ENCODE measurements at regions not wholly inside any gene's neighbourhood (a gene's known extent, or its start where the extent isn't known, plus 50 kb on each side); places are given as distances from the start of the nearest gene placed in this dataset.

DNA sequence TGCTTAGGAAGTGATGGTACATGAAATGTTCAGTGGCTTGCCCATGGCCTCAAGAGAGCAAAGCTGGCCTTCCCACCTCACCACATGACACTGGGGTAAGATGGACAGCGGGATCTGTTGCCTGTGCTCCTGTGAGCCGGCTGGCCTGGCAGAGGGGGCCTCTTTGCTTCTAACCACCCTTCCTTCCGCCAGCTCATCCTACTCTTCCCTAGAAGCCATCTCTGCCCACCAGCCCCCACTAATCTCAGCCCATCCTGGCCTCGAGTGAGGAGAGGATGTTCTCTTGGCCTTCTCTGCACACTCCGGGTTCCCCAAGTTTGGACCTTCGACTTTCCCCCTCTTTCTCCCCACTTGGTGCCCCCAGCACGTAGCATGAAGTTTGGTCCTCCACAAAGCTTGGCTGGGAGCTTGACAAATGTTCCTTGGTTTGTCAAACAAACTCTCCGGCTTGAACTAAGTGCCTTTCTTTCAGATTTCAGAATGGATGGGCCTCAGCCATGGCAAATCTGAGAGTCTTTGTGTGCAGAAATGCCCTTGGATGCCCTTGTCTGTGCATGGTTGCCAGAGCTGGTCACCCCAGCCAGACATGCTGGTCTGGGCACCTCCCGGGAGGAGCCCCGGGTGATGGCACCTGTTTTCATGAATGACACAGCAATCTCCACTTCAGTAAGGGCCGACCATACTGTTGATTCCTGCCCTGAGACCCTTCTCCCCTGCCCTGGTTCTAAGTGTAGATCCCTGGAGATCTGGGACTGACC lies 145.5 kb downstream of the URI1 start:
- TF ChIP-seq POLR2A (IDR thresholded peaks at IDR 0.05; ENCODE audit: low read depth, low read length): no peak
- no peak for TF ChIP-seq CTCF (conservative IDR thresholded peaks at IDR 0.05; ENCODE audit: low read depth, low read length)
- TF ChIP-seq RAD21 (IDR thresholded peaks at IDR 0.05; ENCODE audit: low read length): no peak
- TF ChIP-seq SMC3 (IDR thresholded peaks at IDR 0.05; ENCODE audit: low read depth, low read length): no peak
- TF ChIP-seq MAFK (IDR thresholded peaks at IDR 0.05; ENCODE audit: low read depth, low read length): no peak
- no peak for TF ChIP-seq NFE2L2 (IDR thresholded peaks at IDR 0.05; ENCODE audit: low read depth, low read length)
- no peak for TF ChIP-seq BHLHE40 (IDR thresholded peaks at IDR 0.05; ENCODE audit: low read depth, low read length)
- no peak for TF ChIP-seq MAZ (IDR thresholded peaks at IDR 0.05; ENCODE audit: borderline replicate concordance, low read depth, low read length)
- TF ChIP-seq USF2 (IDR thresholded peaks at IDR 0.05; ENCODE audit: low read depth, low read length): no peak
- TF ChIP-seq CEBPB (IDR thresholded peaks at IDR 0.05; ENCODE audit: low read depth, low read length): no peak
- no peak for TF ChIP-seq FOS (IDR thresholded peaks at IDR 0.05; ENCODE audit: low read depth, low read length)
- TF ChIP-seq RFX5 (IDR thresholded peaks at IDR 0.05; ENCODE audit: low read depth, low read length): no peak

All from IMR-90 (cell line).